Osteocyte (in vitro differentiated cells): ENCODE measurements at regions not wholly inside any gene's neighbourhood (a gene's known extent, or its start where the extent isn't known, plus 50 kb on each side); places are given as distances from the start of the nearest gene placed in this dataset.

ENCODE experiments used
- DNase-seq: peaks from one replicate; pipeline ENCODE4 v3.0.0; 2021; ENCODE audit warnings: mixed read lengths; ENCODE audit not compliant: unreplicated experiment; ENCODE audit errors: extremely low spot score
- H3K27ac Mint-ChIP-seq: one replicate; pipeline ENCODE4 v1.8.0; 2021; ENCODE audit warnings: mild to moderate bottlenecking, mixed read lengths; ENCODE audit not compliant: unreplicated experiment
- H3K27me3 Mint-ChIP-seq: one replicate; pipeline ENCODE4 v1.8.0; 2021; ENCODE audit warnings: mixed read lengths; ENCODE audit not compliant: unreplicated experiment
- H3K36me3 Mint-ChIP-seq: one replicate; pipeline ENCODE4 v1.8.0; 2021; ENCODE audit warnings: mixed read lengths; ENCODE audit not compliant: unreplicated experiment
- H3K4me1 Mint-ChIP-seq: one replicate; pipeline ENCODE4 v1.8.0; 2021; ENCODE audit warnings: mixed read lengths; ENCODE audit not compliant: unreplicated experiment
- H3K4me3 Mint-ChIP-seq: one replicate; pipeline ENCODE4 v1.8.0; 2021; ENCODE audit warnings: mild to moderate bottlenecking, moderate library complexity, mixed read lengths; ENCODE audit not compliant: unreplicated experiment
- H3K9me3 Mint-ChIP-seq: one replicate; pipeline ENCODE4 v1.8.0; 2021; ENCODE audit warnings: mixed read lengths; ENCODE audit not compliant: unreplicated experiment
- CTCF ChIP-seq: fragments of 200-600 bp; sonication (generic); IDR thresholded peaks from 2 replicates; pipeline ENCODE4 v1.5.0; 2021; ENCODE audit warnings: antibody characterized with exemption, mild to moderate bottlenecking, moderate library complexity

- no peak for TF ChIP-seq CTCF
- Mint-ChIP-seq H3K4me1 (no peaks in the 10 kb centered on the region), H3K9me3 (no peaks in the 10 kb centered on the region), H3K4me3 (no peak overlapping the region), H3K36me3 (no peaks in the 10 kb centered on the region), H3K27me3 (no peaks in the 10 kb centered on the region), H3K27ac (no peak overlapping the region)
- no peak for DNase-seq
Measured at GRCh38 chr2:60052601-60053000, 500.9 kb downstream of the BCL11A start.

- Mint-ChIP-seq H3K27ac (no peak overlapping the region), H3K9me3 (no peaks in the 10 kb centered on the region), H3K4me3 (no peak overlapping the region), H3K36me3 (no peaks in the 10 kb centered on the region), H3K27me3 (no peaks in the 10 kb centered on the region), H3K4me1 (no peaks in the 10 kb centered on the region)
- DNase-seq = no peak
- TF ChIP-seq CTCF = no peak
Measured at GRCh38 chr2:60051991-60052390, 501.5 kb downstream of the BCL11A start.

GRCh38 chr2:60047944-60048525, 505.4 kb downstream of the BCL11A start:
- TF ChIP-seq CTCF = no peak
- H3K9me3 Mint-ChIP-seq = peaks cover 3% of the 10 kb centered on the region
- no peaks in the 10 kb centered on the region for H3K27me3 Mint-ChIP-seq
- no peaks in the 10 kb centered on the region for H3K4me1 Mint-ChIP-seq
- H3K27ac Mint-ChIP-seq = no peak overlapping the region
- no peaks in the 10 kb centered on the region for H3K36me3 Mint-ChIP-seq
- H3K4me3 Mint-ChIP-seq = no peak overlapping the region
- DNase-seq = no peak

GRCh38 chr2:60047347-60047746, 506.1 kb downstream of the BCL11A start:
- H3K27ac Mint-ChIP-seq = no peak overlapping the region
- H3K36me3 Mint-ChIP-seq = no peaks in the 10 kb centered on the region
- H3K27me3 Mint-ChIP-seq = no peaks in the 10 kb centered on the region
- H3K4me1 Mint-ChIP-seq = no peaks in the 10 kb centered on the region
- no peak overlapping the region for H3K4me3 Mint-ChIP-seq
- peaks cover 3% of the 10 kb centered on the region for H3K9me3 Mint-ChIP-seq
- TF ChIP-seq CTCF = no peak
- no peak for DNase-seq

- TF ChIP-seq CTCF = no peak
- Mint-ChIP-seq H3K4me1 (no peaks in the 10 kb centered on the region), H3K36me3 (no peaks in the 10 kb centered on the region), H3K27me3 (no peaks in the 10 kb centered on the region), H3K9me3 (peaks cover 3% of the 10 kb centered on the region), H3K4me3 (no peak overlapping the region), H3K27ac (no peak overlapping the region)
- no peak for DNase-seq
Measured at GRCh38 chr2:60046529-60046928, 506.9 kb downstream of the BCL11A start.
